BLaER1 treated with 17β-estradiol and CSF1 and Interleukin-3, amounts not matched to agents 10 nM and 100 nM (cell line): ENCODE measurements at regions not wholly inside any gene's neighbourhood (a gene's known extent, or its start where the extent isn't known, plus 50 kb on each side); places are given as distances from the start of the nearest gene placed in this dataset.

Experiments used
- H3K27ac ChIP-seq, 11 experiments: shearing (Covaris generic); formaldehyde crosslinking; 2 replicates each; pipeline ENCODE4 v1.8.1; 2022
- H3K27me3 ChIP-seq, 11 experiments: shearing (Covaris generic); formaldehyde crosslinking; 2 replicates each; pipeline ENCODE4 v1.8.1; 2022
- H3K36me3 ChIP-seq, 11 experiments: shearing (Covaris generic); formaldehyde crosslinking; 2 replicates each; pipeline ENCODE4 v1.8.1; 2022
- H3K4me1 ChIP-seq, 10 experiments: shearing (Covaris generic); formaldehyde crosslinking; 2 replicates each; pipeline ENCODE4 v1.8.1; 2022
- H3K4me2 ChIP-seq, 11 experiments: shearing (Covaris generic); formaldehyde crosslinking; 2 replicates each; pipeline ENCODE4 v1.8.1; 2022
- H3K4me3 ChIP-seq, 10 experiments: shearing (Covaris generic); formaldehyde crosslinking; 2 replicates each; pipeline ENCODE4 v1.8.1; 2022
- H3K9ac ChIP-seq, 11 experiments: shearing (Covaris generic); formaldehyde crosslinking; 2 replicates each; pipeline ENCODE4 v1.8.1; 2022
- H3K9me3 ChIP-seq, 11 experiments: shearing (Covaris generic); formaldehyde crosslinking; replicated peaks in 1 of 11; 2 replicates each; pipeline ENCODE4 v1.8.1; 2022
- H4K20me1 ChIP-seq, 11 experiments: shearing (Covaris generic); formaldehyde crosslinking; 2 replicates each; pipeline ENCODE4 v1.8.1; 2022
- Cebpa-rat ChIP-seq, 11 experiments: shearing (Covaris generic); IDR thresholded peaks; 2 replicates each; pipeline ENCODE4 v1.8.1; 2022

GRCh38 chr2:2765839-2766495, 434.9 kb upstream of the MYT1L start:
- H3K27ac ChIP-seq, result no peak overlapping the region
- no peak overlapping the region for H3K4me3 ChIP-seq
- no peaks in the 10 kb centered on the region for H3K36me3 ChIP-seq
- H4K20me1 ChIP-seq, result no peaks in the 10 kb centered on the region; a peak in 1 of 22 replicates
- H3K4me1 ChIP-seq, result peaks cover 0 to 27% (median 17%) of the 10 kb centered on the region in 10 experiments; a peak in 11 of 20 replicates
- H3K27me3 ChIP-seq, result no peaks in the 10 kb centered on the region
- no peak for TF ChIP-seq Cebpa-rat (IDR thresholded peaks at IDR 0.05)
- peaks cover 0 to 6% (median 3%) of the 10 kb centered on the region in 11 experiments; a peak in 12 of 22 replicates for H3K9me3 ChIP-seq
- H3K4me2 ChIP-seq, result peak overlapping the region in 7 of 11 experiments; percentile 0 to 60 (median 32); a peak in 9 of 22 replicates
- H3K9ac ChIP-seq, result no peak overlapping the region

GRCh38 chr2:2765176-2765800, 434.2 kb upstream of the MYT1L start:
- no peak for TF ChIP-seq Cebpa-rat (IDR thresholded peaks at IDR 0.05)
- no peak overlapping the region for H3K4me3 ChIP-seq
- no peak overlapping the region for H3K27ac ChIP-seq
- no peaks in the 10 kb centered on the region for H3K36me3 ChIP-seq
- H3K9me3 ChIP-seq, result peaks cover 5 to 13% (median 10%) of the 10 kb centered on the region in 11 experiments; a peak in 15 of 22 replicates
- H3K4me2 ChIP-seq, result peak overlapping the region in 7 of 11 experiments; percentile 0 to 60 (median 32); a peak in 11 of 22 replicates
- no peak overlapping the region for H3K9ac ChIP-seq
- no peaks in the 10 kb centered on the region; a peak in 1 of 22 replicates for H4K20me1 ChIP-seq
- H3K4me1 ChIP-seq, result peaks cover 0 to 27% (median 17%) of the 10 kb centered on the region in 10 experiments; a peak in 11 of 20 replicates
- H3K27me3 ChIP-seq, result no peaks in the 10 kb centered on the region

DNA sequence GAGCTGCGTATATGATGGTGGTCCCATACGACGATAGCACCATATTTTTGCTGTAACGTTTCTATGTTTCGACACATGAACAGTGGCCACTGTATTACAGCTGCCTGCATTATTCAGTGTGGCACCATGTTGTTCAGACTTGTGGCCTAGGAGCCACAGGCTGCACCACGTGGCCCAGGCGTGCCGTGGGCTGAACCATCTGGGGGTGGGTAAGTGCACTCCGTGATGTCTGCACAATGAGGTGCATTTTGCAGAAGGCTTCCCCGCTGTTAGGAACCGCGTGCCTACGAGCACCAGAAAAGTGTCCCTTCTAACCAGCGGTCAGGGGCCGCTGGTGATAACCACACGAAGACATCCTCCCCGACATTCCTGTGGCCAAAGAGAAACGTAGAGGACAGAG, 433.7 kb upstream of the MYT1L start:
- Histone ChIP-seq H3K4me3 (no peak overlapping the region), H3K36me3 (no peaks in the 10 kb centered on the region), H3K9ac (no peak overlapping the region), H4K20me1 (no peaks in the 10 kb centered on the region; a peak in 1 of 22 replicates), H3K4me2 (peak overlapping the region in 2 of 11 experiments; percentile 31 to 40; a peak in 1 of 22 replicates), H3K4me1 (peaks cover 0 to 27% (median 17%) of the 10 kb centered on the region in 10 experiments; a peak in 11 of 20 replicates), H3K9me3 (peaks cover 6 to 15% (median 11%) of the 10 kb centered on the region in 11 experiments; a peak in 15 of 22 replicates), H3K27me3 (no peaks in the 10 kb centered on the region), H3K27ac (no peak overlapping the region)
- TF ChIP-seq Cebpa-rat (IDR thresholded peaks at IDR 0.05), result no peak

DNA sequence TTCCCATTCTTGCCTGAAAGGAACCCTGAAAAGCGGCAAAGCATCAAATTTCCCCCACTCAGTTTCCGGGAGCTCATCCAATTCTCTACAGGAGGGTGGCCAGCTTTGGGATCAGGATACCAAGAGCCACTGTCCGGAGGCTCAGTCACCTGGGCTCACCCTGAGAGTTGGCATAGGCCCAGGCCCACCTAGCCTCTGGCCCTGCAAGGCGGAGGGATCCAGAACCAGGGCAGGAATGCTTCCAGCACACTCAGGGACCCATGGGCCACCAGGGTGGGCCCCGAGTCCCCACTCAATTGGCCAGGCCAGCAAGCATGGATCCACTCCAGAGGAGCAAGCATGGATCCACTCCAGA, 432.9 kb upstream of the MYT1L start:
- Histone ChIP-seq H4K20me1 (no peaks in the 10 kb centered on the region; a peak in 1 of 22 replicates), H3K27me3 (no peaks in the 10 kb centered on the region), H3K36me3 (no peaks in the 10 kb centered on the region), H3K27ac (no peak overlapping the region), H3K4me2 (peak overlapping the region in 6 of 11 experiments; percentile 4 to 30 (median 16); a peak in 7 of 22 replicates), H3K4me3 (no peak overlapping the region), H3K9me3 (peaks cover 6 to 15% (median 11%) of the 10 kb centered on the region in 11 experiments; a peak in 15 of 22 replicates), H3K4me1 (peaks cover 0 to 27% (median 17%) of the 10 kb centered on the region in 10 experiments; a peak in 11 of 20 replicates), H3K9ac (no peak overlapping the region)
- no peak for TF ChIP-seq Cebpa-rat (IDR thresholded peaks at IDR 0.05)

- no peak overlapping the region for H3K27ac ChIP-seq
- peaks cover 0 to 27% (median 17%) of the 10 kb centered on the region in 10 experiments; a peak in 14 of 20 replicates for H3K4me1 ChIP-seq
- peaks cover 6 to 15% (median 11%) of the 10 kb centered on the region in 11 experiments; a peak in 15 of 22 replicates for H3K9me3 ChIP-seq
- H3K4me3 ChIP-seq, result no peak overlapping the region
- H3K27me3 ChIP-seq, result no peaks in the 10 kb centered on the region
- TF ChIP-seq Cebpa-rat (IDR thresholded peaks at IDR 0.05), result no peak
- H4K20me1 ChIP-seq, result no peaks in the 10 kb centered on the region; a peak in 1 of 22 replicates
- peak overlapping the region in 7 of 11 experiments; percentile 4 to 30 (median 16); a peak in 8 of 22 replicates for H3K4me2 ChIP-seq
- H3K9ac ChIP-seq, result 0 out of 22 replicates have a peak overlapping the region, but pooled peaks of 1 of the 11 experiments have one; percentile 18
- H3K36me3 ChIP-seq, result no peaks in the 10 kb centered on the region
Measured at GRCh38 chr2:2763351-2764000, 432.4 kb upstream of the MYT1L start.

- Histone ChIP-seq H3K27me3 (no peaks in the 10 kb centered on the region), H3K4me1 (peaks cover 3 to 27% (median 18%) of the 10 kb centered on the region in 10 experiments; a peak in 18 of 20 replicates), H3K9me3 (peaks cover 6 to 15% (median 11%) of the 10 kb centered on the region in 11 experiments; a peak in 15 of 22 replicates), H3K4me3 (no peak overlapping the region), H3K27ac (no peak overlapping the region), H3K4me2 (peak overlapping the region in 3 of 11 experiments; percentile 4 to 30 (median 14); a peak in 2 of 22 replicates), H4K20me1 (no peaks in the 10 kb centered on the region; a peak in 1 of 22 replicates), H3K9ac (no peak overlapping the region), H3K36me3 (no peaks in the 10 kb centered on the region)
- no peak for TF ChIP-seq Cebpa-rat (IDR thresholded peaks at IDR 0.05)
Measured at GRCh38 chr2:2762913-2763312, 431.8 kb upstream of the MYT1L start.

DNA sequence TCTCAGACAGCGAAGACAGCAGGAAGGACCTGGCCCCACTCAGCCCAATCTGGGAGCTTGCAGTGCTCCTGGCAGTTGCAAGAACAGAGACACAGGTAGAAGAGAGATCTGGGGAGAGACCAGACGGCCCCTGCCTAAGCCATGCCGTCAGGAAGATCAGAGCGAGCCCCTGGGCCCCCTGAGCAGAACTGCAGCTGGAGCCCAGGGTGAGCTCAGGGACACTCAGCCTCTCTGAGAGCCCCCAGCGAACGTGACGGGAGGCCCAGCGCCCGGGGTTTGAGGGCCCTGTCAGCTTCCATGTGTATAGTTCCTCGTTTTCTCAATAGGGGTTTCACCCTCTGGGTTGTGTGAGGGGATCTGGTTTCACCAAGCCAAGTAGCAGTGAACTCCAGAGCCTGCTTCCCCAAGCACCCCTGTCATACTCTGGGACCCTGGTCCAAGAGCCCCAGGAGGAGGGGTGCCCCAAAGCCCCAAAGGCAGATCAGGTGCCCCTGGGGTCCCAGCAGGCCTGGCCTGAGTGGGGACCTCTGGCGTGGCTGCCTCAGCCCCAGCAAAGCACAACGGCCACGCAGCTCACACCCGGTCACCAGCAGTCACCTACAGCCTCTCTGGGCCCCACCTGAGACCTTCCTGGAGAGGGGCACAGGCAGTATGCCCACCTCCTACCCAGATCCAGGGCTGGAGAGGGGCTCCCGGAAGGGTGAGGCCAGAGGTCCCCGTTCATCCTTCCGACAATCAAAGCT, 431.3 kb upstream of the MYT1L start:
- no peaks in the 10 kb centered on the region for H3K36me3 ChIP-seq
- H3K4me3 ChIP-seq, result no peak overlapping the region
- H3K4me1 ChIP-seq, result peaks cover 7 to 27% (median 21%) of the 10 kb centered on the region in 10 experiments; a peak in 18 of 20 replicates
- H3K9ac ChIP-seq, result no peak overlapping the region
- H3K27me3 ChIP-seq, result no peaks in the 10 kb centered on the region
- no peaks in the 10 kb centered on the region; a peak in 1 of 22 replicates for H4K20me1 ChIP-seq
- peaks cover 6 to 15% (median 11%) of the 10 kb centered on the region in 11 experiments; a peak in 15 of 22 replicates for H3K9me3 ChIP-seq
- no peak overlapping the region for H3K4me2 ChIP-seq
- TF ChIP-seq Cebpa-rat (IDR thresholded peaks at IDR 0.05), result no peak
- no peak overlapping the region for H3K27ac ChIP-seq

GRCh38 chr2:2758793-2759367, 427.8 kb upstream of the MYT1L start:
- H3K4me3 ChIP-seq, result no peak overlapping the region
- no peaks in the 10 kb centered on the region for H3K27me3 ChIP-seq
- no peaks in the 10 kb centered on the region; a peak in 1 of 22 replicates for H4K20me1 ChIP-seq
- 0 out of 22 replicates have a peak overlapping the region, but pooled peaks of 1 of the 11 experiments have one; percentile 50 for H3K4me2 ChIP-seq
- no peaks in the 10 kb centered on the region for H3K36me3 ChIP-seq
- H3K27ac ChIP-seq, result no peak overlapping the region
- H3K4me1 ChIP-seq, result peaks cover 0 to 20% (median 11%) of the 10 kb centered on the region in 10 experiments; a peak in 17 of 20 replicates
- H3K9ac ChIP-seq, result no peak overlapping the region
- no peak for TF ChIP-seq Cebpa-rat (IDR thresholded peaks at IDR 0.05)
- H3K9me3 ChIP-seq, result peaks cover 20 to 37% (median 29%) of the 10 kb centered on the region in 11 experiments
